DND-41 (cell line): ENCODE measurements at regions not wholly inside any gene's neighbourhood (a gene's known extent, or its start where the extent isn't known, plus 50 kb on each side); places are given as distances from the start of the nearest gene placed in this dataset.

Source experiments
- ATAC-seq: fragments of 200-7000 bp; cut with Tn5 transposase; 3 replicates; pipeline ENCODE4 v1.9.1; 2021; ENCODE audit warnings: low read depth; ENCODE audit not compliant: insufficient read depth
- DNase-seq: peaks from one replicate; pipeline ENCODE4 v3.0.0-alpha.2; 2020
- H2AFZ ChIP-seq: 2 replicates; pipeline ENCODE4 v1.6.0; 2012; ENCODE audit warnings: low read depth, low read length
- H3K27ac ChIP-seq: 2 replicates; pipeline ENCODE4 v1.5.1; 2012; ENCODE audit warnings: low read length, inconsistent platforms
- H3K27me3 ChIP-seq: fragments of 200-600 bp; sonication (generic); 2 replicates; pipeline ENCODE4 v1.6.0; 2012; ENCODE audit warnings: low read length, mild to moderate bottlenecking, inconsistent platforms; ENCODE audit not compliant: insufficient read depth, poor library complexity
- H3K36me3 ChIP-seq: 2 replicates; pipeline ENCODE4 v1.5.1; 2012; ENCODE audit warnings: low read length, inconsistent platforms; ENCODE audit not compliant: insufficient read depth
- H3K4me1 ChIP-seq: 2 replicates; pipeline ENCODE4 v1.5.1; 2012; ENCODE audit warnings: mild to moderate bottlenecking, low read length; ENCODE audit not compliant: insufficient read depth
- H3K4me2 ChIP-seq: 2 replicates; pipeline ENCODE4 v1.6.0; 2012; ENCODE audit warnings: mild to moderate bottlenecking, moderate library complexity, low read length, inconsistent platforms; ENCODE audit not compliant: insufficient read depth
- H3K4me3 ChIP-seq, 2 experiments: fragments of 200-600 bp in 1 of 2; shearing (Covaris generic) in 1 of 2; 2 replicates each; pipeline ENCODE4 v1.5.1; 2012 to 2016; ENCODE audit warnings: inconsistent platforms in 2 of 2, low read length in 2 of 2, mild to moderate bottlenecking in 2 of 2, low read depth in 1 of 2, moderate library complexity in 1 of 2
- H3K79me2 ChIP-seq: 2 replicates; pipeline ENCODE4 v1.6.0; 2012; ENCODE audit warnings: low read length, inconsistent platforms; ENCODE audit not compliant: insufficient read depth
- H3K9ac ChIP-seq: 2 replicates; pipeline ENCODE4 v1.6.0; 2012; ENCODE audit warnings: low read depth, mild to moderate bottlenecking, inconsistent platforms, low read length, moderate library complexity
- H3K9me3 ChIP-seq: 2 replicates; pipeline ENCODE4 v1.5.1; 2012; ENCODE audit warnings: low read length, moderate library complexity, mild to moderate bottlenecking, inconsistent platforms; ENCODE audit not compliant: insufficient read depth, severe bottlenecking
- H4K20me1 ChIP-seq: 2 replicates; pipeline ENCODE4 v1.6.0; 2012; ENCODE audit warnings: low read length; ENCODE audit not compliant: insufficient read depth
- EZH2 ChIP-seq: IDR thresholded peaks from 3 replicates; pipeline ENCODE4 v1.6.1; 2012; ENCODE audit warnings: borderline replicate concordance, low read depth, mild to moderate bottlenecking, moderate library complexity, low read length, inconsistent platforms; ENCODE audit not compliant: severe bottlenecking
- TF ChIP-seq, protein P1 (sequence below): IDR thresholded peaks from 2 replicates; pipeline ENCODE4 v1.5.1; 2012; ENCODE audit warnings: borderline replicate concordance, low read length, moderate library complexity, mild to moderate bottlenecking; ENCODE audit not compliant: poor library complexity, severe bottlenecking; ENCODE audit errors: extremely low read depth

DNA sequence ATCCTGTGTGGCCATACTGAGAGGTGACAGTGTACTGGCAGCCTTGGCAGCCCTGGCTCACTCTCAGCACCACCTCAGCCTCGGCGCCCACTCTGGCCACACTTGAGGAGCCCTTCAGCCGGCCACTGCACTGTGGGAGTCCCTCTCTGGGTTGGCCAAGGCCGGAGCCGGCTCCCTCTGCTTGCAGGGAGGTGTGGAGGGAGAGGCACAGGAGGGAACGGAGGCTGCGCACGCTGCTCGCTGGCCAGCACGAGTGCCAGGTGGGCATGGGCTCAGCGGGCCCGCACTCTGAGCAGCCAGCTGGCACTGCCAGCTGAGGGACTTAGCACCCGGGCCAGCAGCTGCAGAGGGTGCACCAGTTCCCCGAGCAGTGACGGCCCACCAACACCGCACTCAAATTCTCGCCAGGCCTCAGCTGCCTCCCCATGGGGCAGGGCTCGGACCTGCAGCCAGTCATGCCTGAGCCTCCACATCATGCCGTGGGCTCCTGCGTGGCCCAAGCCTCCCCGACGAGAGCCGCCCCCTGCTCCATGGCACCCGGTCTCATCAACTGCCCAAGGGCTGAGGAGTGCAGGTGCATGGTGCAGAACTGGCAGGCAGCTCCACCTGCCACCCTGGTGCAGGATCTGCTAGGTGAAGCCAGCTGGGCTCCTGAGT lies 184.4 kb upstream of the TOX3 start:
- H3K27me3 ChIP-seq = no peaks in the 10 kb centered on the region
- H3K4me3 ChIP-seq = no peak overlapping the region
- H3K79me2 ChIP-seq = no peaks in the 10 kb centered on the region
- no peaks in the 10 kb centered on the region for H4K20me1 ChIP-seq
- no peaks in the 10 kb centered on the region for H3K36me3 ChIP-seq
- TF ChIP-seq EZH2 = no peak
- TF ChIP-seq, protein P1, sequence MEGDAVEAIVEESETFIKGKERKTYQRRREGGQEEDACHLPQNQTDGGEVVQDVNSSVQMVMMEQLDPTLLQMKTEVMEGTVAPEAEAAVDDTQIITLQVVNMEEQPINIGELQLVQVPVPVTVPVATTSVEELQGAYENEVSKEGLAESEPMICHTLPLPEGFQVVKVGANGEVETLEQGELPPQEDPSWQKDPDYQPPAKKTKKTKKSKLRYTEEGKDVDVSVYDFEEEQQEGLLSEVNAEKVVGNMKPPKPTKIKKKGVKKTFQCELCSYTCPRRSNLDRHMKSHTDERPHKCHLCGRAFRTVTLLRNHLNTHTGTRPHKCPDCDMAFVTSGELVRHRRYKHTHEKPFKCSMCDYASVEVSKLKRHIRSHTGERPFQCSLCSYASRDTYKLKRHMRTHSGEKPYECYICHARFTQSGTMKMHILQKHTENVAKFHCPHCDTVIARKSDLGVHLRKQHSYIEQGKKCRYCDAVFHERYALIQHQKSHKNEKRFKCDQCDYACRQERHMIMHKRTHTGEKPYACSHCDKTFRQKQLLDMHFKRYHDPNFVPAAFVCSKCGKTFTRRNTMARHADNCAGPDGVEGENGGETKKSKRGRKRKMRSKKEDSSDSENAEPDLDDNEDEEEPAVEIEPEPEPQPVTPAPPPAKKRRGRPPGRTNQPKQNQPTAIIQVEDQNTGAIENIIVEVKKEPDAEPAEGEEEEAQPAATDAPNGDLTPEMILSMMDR = no peak
- H3K4me2 ChIP-seq = no peak overlapping the region
- H2AFZ ChIP-seq = no peak overlapping the region
- no peak for ATAC-seq
- H3K27ac ChIP-seq = no peak overlapping the region
- no peaks in the 10 kb centered on the region for H3K9me3 ChIP-seq
- no peak for DNase-seq
- H3K9ac ChIP-seq = no peak overlapping the region
- H3K4me1 ChIP-seq = no peaks in the 10 kb centered on the region

DNA sequence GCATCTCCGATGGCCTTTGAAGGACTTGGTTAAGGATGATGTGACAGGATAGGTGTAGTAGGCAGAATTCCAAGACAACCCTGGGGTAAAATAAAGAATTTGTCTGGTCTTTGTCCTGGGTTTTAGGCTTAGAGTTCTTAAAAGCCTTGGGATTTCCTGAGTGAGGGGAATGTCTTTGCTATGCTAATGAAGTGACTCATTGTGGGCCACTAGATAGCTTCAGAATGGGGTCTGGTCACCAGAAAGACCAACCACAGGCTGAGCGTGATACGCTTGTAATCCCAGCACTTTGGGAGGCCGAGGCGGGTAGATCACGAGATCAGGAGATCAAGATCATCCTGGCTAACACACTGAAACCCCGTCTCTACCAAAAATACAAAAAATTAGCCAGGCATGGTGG lies 182.8 kb upstream of the TOX3 start:
- Histone ChIP-seq H3K4me3 (no peak overlapping the region), H3K9ac (no peak overlapping the region), H3K27ac (no peak overlapping the region), H3K4me2 (no peak overlapping the region), H3K79me2 (no peaks in the 10 kb centered on the region), H3K27me3 (no peaks in the 10 kb centered on the region), H3K36me3 (no peaks in the 10 kb centered on the region), H3K4me1 (no peaks in the 10 kb centered on the region), H2AFZ (no peak overlapping the region), H3K9me3 (no peaks in the 10 kb centered on the region), H4K20me1 (no peaks in the 10 kb centered on the region)
- TF ChIP-seq, protein P1 = no peak
- TF ChIP-seq EZH2 = no peak
- ATAC-seq = no peak
- no peak for DNase-seq

DNA sequence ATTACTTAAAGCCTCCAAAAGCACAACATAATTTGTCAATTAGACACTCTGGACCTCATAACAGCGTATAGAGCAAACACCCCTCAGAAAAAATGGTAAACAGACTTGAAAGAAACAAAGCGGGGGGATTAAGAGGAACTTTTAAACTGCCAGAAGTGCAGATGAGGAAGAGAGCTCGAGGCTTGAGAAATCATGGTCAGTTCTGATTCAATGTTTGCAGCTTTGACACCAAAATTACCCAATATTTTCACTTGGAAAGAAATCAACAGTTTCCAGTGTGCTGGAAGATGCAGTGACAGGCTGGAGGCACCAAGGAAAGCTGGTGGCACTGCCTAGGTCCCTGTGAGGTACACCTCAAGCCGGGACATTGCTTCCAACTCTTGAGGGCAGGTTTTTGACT lies 180.9 kb upstream of the TOX3 start:
- H3K4me2 ChIP-seq = no peak overlapping the region
- no peaks in the 10 kb centered on the region for H3K36me3 ChIP-seq
- H3K4me1 ChIP-seq = no peaks in the 10 kb centered on the region
- no peak overlapping the region for H3K27ac ChIP-seq
- H3K9ac ChIP-seq = no peak overlapping the region
- no peak overlapping the region for H2AFZ ChIP-seq
- no peak for ATAC-seq
- no peak for DNase-seq
- H3K4me3 ChIP-seq = no peak overlapping the region
- TF ChIP-seq, protein P1 = no peak
- no peak for TF ChIP-seq EZH2
- H4K20me1 ChIP-seq = no peaks in the 10 kb centered on the region
- no peaks in the 10 kb centered on the region for H3K27me3 ChIP-seq
- H3K9me3 ChIP-seq = no peaks in the 10 kb centered on the region
- no peaks in the 10 kb centered on the region for H3K79me2 ChIP-seq

DNA sequence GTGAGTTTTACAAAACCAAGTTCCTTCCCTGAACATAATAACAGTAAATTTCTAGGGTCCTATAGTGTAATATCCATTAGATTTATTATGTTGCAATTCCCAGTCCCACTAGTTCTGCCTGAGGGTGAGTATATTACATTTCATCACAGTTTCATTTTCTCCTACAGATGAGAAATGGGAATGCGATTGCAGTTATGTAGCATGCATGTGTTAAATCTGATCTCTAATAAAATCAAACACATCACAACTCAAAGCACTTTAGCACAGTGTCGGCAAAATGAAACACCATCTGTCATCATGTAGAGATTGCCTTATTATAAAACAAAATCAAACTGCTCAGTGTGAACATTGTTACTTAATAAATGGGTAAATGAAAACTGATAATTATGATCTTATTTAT lies 180.5 kb upstream of the TOX3 start:
- ATAC-seq (no peak), DNase-seq (no peak)
- no peak overlapping the region for H3K4me2 ChIP-seq
- H2AFZ ChIP-seq = no peak overlapping the region
- no peaks in the 10 kb centered on the region for H3K27me3 ChIP-seq
- TF ChIP-seq EZH2 = no peak
- TF ChIP-seq, protein P1 = no peak
- no peak overlapping the region for H3K9ac ChIP-seq
- no peaks in the 10 kb centered on the region for H3K9me3 ChIP-seq
- no peaks in the 10 kb centered on the region for H3K36me3 ChIP-seq
- no peak overlapping the region for H3K27ac ChIP-seq
- no peaks in the 10 kb centered on the region for H4K20me1 ChIP-seq
- H3K79me2 ChIP-seq = no peaks in the 10 kb centered on the region
- no peaks in the 10 kb centered on the region for H3K4me1 ChIP-seq
- no peak overlapping the region for H3K4me3 ChIP-seq
